Erythroblast (primary cell): ENCODE measurements at regions not wholly inside any gene's neighbourhood (a gene's known extent, or its start where the extent isn't known, plus 50 kb on each side); places are given as distances from the start of the nearest gene placed in this dataset.

ENCODE experiments used
- GATA1 ChIP-seq: IDR thresholded peaks from 2 replicates; pipeline ENCODE4 v1.6.1; 2011; ENCODE audit warnings: low read depth, mild to moderate bottlenecking, control low read depth, low read length, moderate library complexity
- POLR2A ChIP-seq: IDR thresholded peaks from 2 replicates; pipeline ENCODE4 v1.6.1; 2011; ENCODE audit warnings: mild to moderate bottlenecking, low read length

DNA sequence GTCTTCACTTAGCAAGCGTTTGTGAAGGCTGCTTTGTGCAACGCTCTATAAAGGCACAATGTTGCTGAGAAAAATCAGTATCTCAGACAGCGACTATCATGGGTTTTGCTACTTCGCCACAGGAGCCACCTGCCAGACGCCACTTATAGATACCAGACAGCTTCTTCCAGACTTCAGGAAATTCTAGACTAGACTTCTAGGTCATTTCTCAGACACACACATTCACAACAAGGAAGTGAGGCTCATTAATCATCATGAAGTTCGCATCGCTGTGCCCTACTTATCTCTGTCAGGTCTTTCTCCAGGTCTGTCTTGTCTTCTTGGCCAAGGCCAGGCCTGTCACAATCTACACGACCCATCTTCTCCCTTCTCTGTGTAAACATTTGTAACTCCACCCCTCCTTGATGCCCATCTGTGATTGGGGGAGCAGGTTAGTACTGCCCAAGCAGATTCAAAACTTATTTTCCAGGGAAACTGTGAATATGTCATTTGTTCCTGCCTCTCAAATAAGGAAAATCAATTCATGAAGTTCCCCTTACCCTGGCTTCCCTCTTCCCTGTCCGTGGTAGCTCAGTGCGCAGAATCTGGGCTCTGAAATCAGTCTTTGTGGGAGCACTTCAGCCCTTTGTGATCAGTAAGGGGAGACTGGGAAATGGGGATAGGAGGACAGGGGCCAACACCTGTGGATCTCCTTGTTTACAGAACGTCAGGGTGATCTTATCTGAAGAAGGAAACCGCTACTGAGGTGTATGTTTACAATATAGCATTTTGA is 115.5 kb downstream of the TNFAIP3 start:
- TF ChIP-seq POLR2A: no peak
- no peak for TF ChIP-seq GATA1
